GM08714 (cell line): ENCODE measurements at regions not wholly inside any gene's neighbourhood (a gene's known extent, or its start where the extent isn't known, plus 50 kb on each side); places are given as distances from the start of the nearest gene placed in this dataset.
"Not testable (repeated sequence)": the region's sequence is repeated elsewhere in the genome, so short reads cannot be mapped to it uniquely, and the experiment has no call there.

Experiments
- H3K4me3 ChIP-seq: fragments of 200-500 bp; sonication (Bioruptor generic); 2 replicates; pipeline ENCODE4 v1.5.1; 2014; ENCODE audit warnings: mild to moderate bottlenecking, low read length, inconsistent platforms
- ZNF274 ChIP-seq: IDR thresholded peaks from 2 replicates; pipeline ENCODE4 v1.6.1; 2012; ENCODE audit warnings: mild to moderate bottlenecking, low read depth, low read length

DNA sequence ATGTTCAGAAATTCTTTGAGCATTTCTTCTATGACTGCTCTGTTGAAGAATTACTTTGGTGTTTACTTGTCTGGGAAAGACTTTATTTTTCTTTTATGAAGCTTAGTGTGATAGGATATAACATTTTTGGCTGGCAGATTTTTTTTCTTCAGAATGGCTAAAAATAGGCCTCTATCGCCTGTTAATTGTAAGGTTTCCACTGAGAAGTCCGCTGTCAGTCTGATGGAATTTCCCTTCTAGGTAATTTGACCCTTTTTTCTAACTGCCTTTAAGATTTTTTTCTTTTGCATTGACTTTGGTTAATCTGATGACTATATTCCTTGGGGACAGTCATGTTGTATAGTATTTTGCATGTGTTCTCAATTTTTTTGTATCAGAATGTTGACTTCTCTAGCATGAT is 590.7 kb downstream of the ADCYAP1 start:
- no peak for TF ChIP-seq ZNF274
- no peak overlapping the region for H3K4me3 ChIP-seq

DNA sequence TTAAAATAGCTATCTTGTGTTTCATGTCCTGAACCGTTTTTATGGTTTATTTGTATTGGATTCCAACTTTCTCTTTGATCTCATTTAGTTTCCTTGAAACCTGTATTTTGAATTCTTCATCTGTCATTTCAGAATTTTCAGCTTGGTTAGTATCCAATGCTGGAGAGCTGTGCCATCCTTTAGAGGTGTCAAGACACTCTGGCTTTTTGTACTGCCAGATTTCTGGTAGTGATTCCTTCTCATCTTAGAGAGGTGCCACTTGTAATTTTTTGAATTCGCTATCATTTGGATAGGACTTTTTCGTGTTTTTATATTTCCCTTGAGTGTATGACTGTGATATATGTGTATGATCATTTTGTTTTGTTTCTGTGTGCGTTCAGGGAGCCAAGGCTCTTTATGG is 591.4 kb downstream of the ADCYAP1 start:
- TF ChIP-seq ZNF274: no peak
- H3K4me3 ChIP-seq: no peak overlapping the region

DNA sequence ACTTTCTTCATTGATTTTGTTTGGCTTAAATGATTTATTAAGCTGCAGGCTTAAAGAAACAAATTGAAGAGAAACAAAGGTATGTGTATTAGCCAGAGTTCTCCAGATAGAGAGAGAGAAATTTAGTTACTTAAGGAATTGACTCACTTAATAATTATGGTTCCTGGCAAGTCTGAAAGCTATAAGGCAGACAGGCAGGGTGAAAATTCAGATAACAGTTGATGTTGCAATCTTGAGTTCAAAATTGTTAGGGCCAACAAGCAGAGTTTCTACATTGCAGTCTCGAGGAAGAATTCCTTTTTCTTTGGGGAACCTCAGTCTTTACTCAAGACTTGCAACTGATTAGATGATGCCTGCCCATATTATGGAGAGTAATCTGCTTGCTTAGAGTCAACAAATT is 593.5 kb downstream of the ADCYAP1 start:
- no peak overlapping the region for H3K4me3 ChIP-seq
- no peak for TF ChIP-seq ZNF274

DNA sequence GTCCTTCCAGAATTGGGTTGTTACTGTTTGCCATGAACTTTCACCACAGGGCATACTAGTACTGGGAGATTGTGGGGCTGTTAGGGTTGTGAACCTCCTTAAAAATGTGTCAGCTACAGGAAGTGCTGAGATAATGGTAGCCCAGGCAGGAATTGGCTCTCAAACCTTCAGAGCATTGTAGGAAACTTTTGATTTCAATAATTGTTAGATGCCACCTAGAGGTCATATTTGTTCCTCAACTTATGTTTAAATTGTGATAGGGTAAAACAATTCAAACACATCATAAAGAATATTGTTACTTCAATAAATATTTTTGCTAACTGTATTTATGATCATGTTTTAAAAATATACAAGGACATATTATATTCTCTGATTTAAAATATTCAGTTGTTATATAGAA is 594.6 kb downstream of the ADCYAP1 start:
- no peak for TF ChIP-seq ZNF274
- H3K4me3 ChIP-seq: no peak overlapping the region

DNA sequence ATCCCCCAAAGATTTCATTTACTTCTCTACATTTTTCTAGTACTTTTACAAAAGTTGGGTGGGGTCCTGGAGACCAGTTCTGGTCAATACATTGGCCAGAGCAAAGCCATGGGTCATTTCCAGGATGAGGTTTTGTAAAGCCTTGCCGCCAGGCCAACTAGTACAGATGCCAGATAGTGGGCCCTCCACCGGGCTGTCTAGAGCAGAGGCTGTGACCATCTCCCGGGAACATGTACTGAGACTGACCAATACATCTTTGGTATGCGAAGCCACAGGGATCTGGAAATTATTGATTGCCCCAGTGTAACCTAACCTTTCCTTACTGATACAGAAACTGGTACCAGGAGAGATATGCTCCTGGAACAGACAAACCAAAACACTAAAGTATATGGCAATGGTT is 599.2 kb downstream of the ADCYAP1 start:
- H3K4me3 ChIP-seq: no peak overlapping the region
- no peak for TF ChIP-seq ZNF274

DNA sequence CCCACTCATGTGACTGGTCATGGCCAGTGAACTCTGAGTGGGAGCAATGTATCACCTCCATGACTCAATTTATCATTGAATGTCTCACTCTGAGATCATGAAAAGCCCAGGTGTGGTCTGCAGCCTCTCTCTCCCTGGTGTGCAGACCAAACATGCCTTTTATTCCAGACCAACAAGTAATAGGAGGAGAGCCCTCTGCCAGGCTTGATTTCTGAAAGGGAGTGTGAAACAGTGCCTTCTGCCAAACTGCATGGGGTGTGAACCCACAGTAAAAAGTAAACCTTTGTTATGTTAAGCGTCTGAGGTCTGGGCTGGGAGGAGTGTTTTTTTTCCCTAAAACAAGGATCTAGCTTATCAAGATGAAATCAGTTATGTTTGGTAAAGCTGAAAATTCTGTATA is 601.2 kb downstream of the ADCYAP1 start:
- no peak for TF ChIP-seq ZNF274
- no peak overlapping the region for H3K4me3 ChIP-seq

DNA sequence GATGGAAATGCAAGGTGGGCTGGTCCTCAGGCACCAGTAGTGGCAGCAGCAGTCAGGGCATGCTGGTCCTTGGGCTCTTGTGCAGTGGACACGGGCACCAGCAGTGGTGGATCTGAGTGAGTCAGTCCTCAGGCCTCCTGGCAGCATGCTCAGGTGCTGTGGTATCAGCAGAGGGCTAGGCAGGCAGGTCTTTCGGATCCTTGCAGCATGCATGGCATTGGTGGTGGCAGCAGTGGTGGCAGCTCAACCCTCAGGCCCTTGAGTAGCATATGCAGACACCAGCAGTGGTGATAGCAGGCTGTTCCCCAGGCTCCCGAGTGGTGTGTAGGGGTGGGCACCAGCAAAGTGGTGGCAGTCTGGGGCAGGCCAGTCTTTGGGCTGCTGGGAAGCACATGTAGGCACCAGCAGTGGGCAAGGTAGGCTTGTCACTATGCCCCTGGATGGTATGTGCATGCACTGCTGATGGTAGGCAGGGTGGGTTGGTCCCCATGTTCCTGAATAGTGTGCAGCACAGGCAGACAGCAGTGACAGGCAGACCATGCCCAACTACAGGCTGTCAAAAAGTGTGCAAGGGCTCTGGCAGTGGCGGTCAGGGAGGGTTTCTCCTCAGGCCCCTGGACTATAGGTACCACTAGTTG is 606.0 kb downstream of the ADCYAP1 start:
- no peak for TF ChIP-seq ZNF274
- no peak overlapping the region for H3K4me3 ChIP-seq

DNA sequence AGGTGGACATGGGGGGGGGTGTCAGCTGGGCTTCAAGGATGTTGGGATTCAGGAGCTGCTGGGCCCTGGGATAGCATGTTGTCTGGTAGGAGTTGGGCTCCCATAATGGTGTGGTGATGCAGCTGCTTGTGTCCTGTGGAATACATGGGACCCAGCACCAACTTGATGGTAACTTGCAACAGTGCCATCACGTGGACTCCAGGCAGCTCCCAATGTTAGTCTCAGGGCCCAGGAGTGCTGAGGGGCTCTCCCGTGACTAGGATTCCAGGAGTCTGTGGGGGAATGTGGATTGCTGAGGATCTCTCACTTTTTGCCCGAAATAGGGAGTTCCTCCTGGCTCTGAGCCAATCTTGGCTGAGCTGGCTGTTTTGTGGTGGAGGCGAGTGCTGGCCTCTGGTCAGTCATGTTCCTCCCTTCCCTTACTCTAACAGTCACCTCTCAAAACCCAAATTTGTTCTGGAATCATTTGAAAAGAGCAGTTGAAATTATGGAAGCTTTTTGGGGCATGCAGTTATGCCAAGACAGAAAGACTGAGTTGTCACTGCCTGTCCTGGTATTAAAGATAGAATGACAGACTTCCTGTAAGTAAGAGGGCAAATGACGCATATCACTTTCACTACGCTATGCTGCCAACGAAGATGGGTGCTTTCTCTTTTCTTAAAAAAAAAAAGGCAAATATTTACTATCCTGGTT is 607.1 kb downstream of the ADCYAP1 start:
- no peak for TF ChIP-seq ZNF274
- no peak overlapping the region for H3K4me3 ChIP-seq

DNA sequence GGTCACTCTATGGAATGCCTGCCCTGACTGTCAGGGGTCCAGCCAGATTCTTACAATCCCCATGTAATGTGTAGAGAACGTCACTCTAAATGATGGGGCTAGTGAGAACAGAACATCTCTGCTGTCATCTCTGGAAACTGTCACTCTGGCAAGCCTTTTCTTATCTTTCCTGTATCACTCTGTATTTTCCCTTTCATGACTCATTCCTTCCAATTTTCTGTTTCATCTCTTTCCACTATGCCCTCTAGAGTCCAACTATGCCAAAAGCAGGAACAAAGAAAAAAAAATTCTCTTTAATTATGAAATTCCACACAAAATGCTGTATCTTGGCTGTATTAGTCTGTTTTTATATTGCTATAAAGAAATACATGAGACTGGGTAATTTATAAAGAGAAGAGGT is 608.8 kb downstream of the ADCYAP1 start:
- no peak overlapping the region for H3K4me3 ChIP-seq
- TF ChIP-seq ZNF274: no peak

DNA sequence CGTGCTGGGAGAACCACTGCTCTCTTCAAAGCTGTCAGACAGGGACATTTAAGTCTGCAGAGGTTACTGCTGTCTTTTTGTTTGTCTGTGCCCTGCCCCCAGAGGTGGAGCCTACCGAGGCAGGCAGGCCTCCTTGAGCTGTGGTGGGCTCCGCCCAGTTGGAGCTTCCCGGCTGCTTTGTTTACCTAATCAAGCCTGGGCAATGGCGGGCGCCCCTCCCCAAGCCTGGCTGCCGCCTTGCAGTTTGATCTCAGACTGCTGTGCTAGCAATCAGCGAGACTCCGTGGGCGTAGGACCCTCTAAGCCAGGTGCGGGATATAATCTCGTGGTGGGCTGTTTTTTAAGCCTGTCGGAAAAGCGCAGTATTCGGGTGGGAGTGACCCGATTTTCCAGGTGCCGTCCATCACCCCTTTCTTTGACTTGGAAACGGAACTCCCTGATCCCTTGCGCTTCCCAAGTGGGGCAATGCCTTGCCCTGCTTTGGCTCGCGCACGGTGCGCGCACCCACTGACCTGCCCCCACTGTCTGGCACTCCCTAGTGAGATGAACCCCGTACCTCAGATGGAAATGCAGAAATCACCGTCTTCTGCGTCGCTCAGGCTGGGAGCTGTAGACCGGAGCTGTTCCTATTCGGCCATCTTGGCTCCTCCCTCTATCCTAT is 617.0 kb downstream of the ADCYAP1 start:
- not testable (repeated sequence) for H3K4me3 ChIP-seq

DNA sequence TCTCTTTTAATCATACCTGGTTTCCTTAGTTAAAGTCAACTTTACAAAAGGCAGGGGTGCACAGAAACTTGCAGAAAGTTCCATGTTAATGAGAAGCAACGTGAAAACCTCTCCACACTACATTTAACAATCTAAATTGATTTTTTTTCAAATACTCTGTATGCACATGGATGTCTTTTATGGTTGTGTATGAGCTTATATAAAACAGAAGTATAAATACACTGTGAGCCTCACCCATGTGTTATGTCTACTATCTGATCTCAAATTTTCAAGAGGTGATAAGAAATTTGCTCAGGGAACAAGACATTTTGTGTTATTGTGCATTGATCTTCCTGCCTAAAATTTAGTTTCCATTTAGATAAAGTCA is 617.6 kb downstream of the ADCYAP1 start:
- TF ChIP-seq ZNF274: no peak
- H3K4me3 ChIP-seq: no peak overlapping the region

DNA sequence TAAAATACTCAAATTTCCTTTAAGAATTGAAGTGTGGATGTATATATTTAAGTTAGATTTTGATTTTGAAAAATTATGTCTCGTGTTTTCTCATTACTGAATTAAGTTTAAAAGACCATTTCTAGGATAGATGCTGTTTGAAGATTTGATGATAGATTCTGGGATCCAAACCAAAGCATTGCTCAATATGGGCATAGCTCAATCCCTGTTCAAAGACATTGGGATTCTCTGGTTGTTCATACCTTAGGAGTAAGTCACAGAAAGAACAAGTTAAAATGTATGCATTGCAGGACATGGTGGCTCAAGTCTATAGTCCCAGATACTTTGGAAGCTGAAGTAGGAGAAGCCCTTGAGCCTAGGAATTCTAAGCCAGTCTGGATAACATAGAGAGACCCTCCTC is 622.3 kb downstream of the ADCYAP1 start:
- H3K4me3 ChIP-seq: no peak overlapping the region
- TF ChIP-seq ZNF274: no peak

DNA sequence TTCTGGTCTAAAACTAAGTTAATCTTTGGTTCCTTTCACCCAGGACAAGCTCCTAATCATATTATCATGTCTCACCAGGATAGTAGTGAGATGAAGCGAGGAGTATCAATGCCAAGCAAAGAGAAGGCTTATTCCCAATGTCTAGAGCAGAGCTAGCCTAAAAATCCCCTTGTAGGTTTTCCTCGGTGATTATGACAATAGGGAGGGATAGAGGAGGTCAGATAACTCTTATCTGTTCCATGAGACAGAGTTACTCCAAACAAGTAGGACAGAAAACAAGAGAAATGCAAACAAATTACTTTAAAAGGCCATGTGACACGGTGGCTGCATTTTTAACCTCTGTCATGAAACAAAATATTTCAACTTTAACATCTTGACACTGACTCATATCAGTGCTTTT is 623.1 kb downstream of the ADCYAP1 start:
- H3K4me3 ChIP-seq: no peak overlapping the region
- TF ChIP-seq ZNF274: no peak

DNA sequence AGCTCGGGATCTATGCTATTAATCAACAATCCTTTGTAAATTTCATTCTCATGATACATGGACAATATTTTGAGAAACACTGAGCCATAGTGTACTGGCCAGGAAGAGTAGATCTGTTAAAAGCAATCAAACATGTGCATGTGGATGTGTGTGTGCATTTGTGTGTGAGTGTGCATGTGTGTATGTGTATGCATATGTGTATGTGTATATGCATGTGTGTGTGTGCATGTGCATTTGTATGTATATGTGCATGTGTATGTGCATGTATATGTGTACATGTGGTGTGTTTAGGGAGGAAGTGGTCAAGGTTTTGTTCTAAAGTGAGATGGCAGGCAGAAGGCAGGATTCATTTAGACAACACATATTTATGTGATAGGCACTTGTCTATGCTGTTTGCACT is 623.8 kb downstream of the ADCYAP1 start:
- no peak overlapping the region for H3K4me3 ChIP-seq
- no peak for TF ChIP-seq ZNF274

DNA sequence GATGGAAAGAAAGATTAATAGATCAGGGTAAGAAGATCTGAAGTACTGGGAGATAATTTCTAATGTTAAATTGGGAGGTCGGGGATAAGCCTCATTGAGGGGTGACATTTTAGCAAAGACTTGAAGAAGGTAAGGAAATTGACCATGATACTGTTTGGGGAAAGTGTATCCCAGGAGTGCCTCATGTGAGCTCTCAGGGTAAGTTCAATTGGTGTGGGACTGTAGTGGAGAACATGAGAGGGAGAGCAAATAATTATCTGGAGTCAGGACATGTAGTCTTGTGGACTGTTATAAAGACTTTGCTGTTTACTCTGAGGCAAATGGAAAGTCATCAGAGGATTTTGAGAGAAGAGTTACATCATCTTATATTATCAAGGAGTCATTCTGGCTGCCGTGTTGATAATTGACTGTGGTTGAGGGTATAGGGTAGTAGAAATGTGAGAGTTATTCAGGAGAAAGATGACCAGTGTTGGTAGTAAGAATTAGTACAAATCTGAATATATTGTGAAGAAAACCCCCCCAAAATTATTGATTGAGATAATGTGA is 624.4 kb downstream of the ADCYAP1 start:
- no peak for TF ChIP-seq ZNF274

More for the DNA sequence above, 624.4 kb downstream of the ADCYAP1 start:
- H3K4me3 ChIP-seq: no peak overlapping the region
